HG03108 (cell line): ENCODE measurements at regions not wholly inside any gene's neighbourhood (a gene's known extent, or its start where the extent isn't known, plus 50 kb on each side); places are given as distances from the start of the nearest gene placed in this dataset.
"Not testable (repeated sequence)": the region's sequence is repeated elsewhere in the genome, so short reads cannot be mapped to it uniquely, and the experiment has no call there.

ENCODE experiments used
- ATAC-seq: cut with Tn5 transposase; IDR thresholded peaks from one replicate; pipeline ENCODE4 v1.9.1; 2021; ENCODE audit warnings: moderate library complexity; ENCODE audit not compliant: unreplicated experiment

- ATAC-seq = no peak
Observed at GRCh38 chr10:117492504-117492903, 50.0 kb upstream of the EMX2 start.

- no peak for ATAC-seq
Observed at GRCh38 chr10:117488004-117488403, 54.5 kb upstream of the EMX2 start.

- ATAC-seq = no peak
Observed at GRCh38 chr10:117486606-117487005, 55.9 kb upstream of the EMX2 start.

- ATAC-seq = no peak
Observed at GRCh38 chr10:117483056-117483590, 59.4 kb upstream of the EMX2 start.

- not testable (repeated sequence) for ATAC-seq
Observed at GRCh38 chr10:117481011-117481410, 61.5 kb upstream of the EMX2 start.

GRCh38 chr10:117480097-117480496 is 62.4 kb upstream of the EMX2 start:
- no peak for ATAC-seq

- no peak for ATAC-seq
Observed at GRCh38 chr10:117477961-117478670, 64.4 kb upstream of the EMX2 start.

GRCh38 chr10:117477211-117477947 is 65.2 kb upstream of the EMX2 start:
- ATAC-seq = no peak

- no peak for ATAC-seq
Observed at GRCh38 chr10:117476716-117477115, 65.8 kb upstream of the EMX2 start.

GRCh38 chr10:117476281-117476680 is 66.3 kb upstream of the EMX2 start:
- no peak for ATAC-seq

GRCh38 chr10:117472872-117473271 is 69.7 kb upstream of the EMX2 start:
- ATAC-seq = no peak

- no peak for ATAC-seq
Observed at GRCh38 chr10:117471344-117471874, 71.1 kb upstream of the EMX2 start.

GRCh38 chr10:117470733-117471132 is 71.8 kb upstream of the EMX2 start:
- ATAC-seq = no peak

GRCh38 chr10:117468665-117469064 is 73.9 kb upstream of the EMX2 start:
- no peak for ATAC-seq

- ATAC-seq = no peak
Observed at GRCh38 chr10:117464176-117464575, 78.4 kb upstream of the EMX2 start.

GRCh38 chr10:117463545-117463920 is 79.0 kb upstream of the EMX2 start:
- no peak for ATAC-seq

GRCh38 chr10:117462816-117463544 is 79.6 kb upstream of the EMX2 start:
- no peak for ATAC-seq

GRCh38 chr10:117462424-117462792 is 80.1 kb upstream of the EMX2 start:
- ATAC-seq = no peak

- ATAC-seq = no peak
Observed at GRCh38 chr10:117461766-117462423, 80.7 kb upstream of the EMX2 start.

GRCh38 chr10:117460846-117461765 is 81.4 kb upstream of the EMX2 start:
- no peak for ATAC-seq
